ENCODE measurements at regions not wholly inside any gene's neighbourhood (a gene's known extent, or its start where the extent isn't known, plus 50 kb on each side); places are given as distances from the start of the nearest gene placed in this dataset.

DNA sequence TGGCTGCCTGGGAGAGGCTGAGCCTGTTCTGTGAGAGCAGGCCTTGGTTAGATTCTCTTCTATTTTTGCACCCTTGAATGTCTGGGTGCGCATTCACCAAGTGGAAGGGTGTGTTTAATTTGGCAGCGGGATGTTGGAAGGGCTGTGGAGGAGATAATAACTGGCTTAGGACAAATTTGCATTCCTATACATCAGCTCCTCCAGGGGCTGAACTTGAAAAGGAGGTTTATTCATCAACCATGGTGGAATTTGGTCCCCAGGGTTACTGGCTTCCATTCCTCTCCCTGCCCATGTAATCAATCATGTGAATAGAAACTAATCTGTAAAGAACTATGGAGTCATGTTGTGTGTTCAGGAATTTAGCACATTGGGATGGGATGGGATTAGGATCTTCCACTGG is 100.2 kb upstream of the FOXF1 start:
- H3K4me3 ChIP-seq (ENCODE audit: low read length): no peak overlapping the region
- no peaks in the 10 kb centered on the region for H3K36me3 ChIP-seq (ENCODE audit: low read depth, low read length)
- H3K27me3 ChIP-seq (ENCODE audit: low read length): peaks cover 48% of the 10 kb centered on the region
- intact Hi-C loops (cut with micrococcal nuclease): no loop called here
- H4K20me1 ChIP-seq (ENCODE audit: low read length): no peaks in the 10 kb centered on the region
- H3K4me2 ChIP-seq (ENCODE audit: low read length): no peak overlapping the region
- no peaks in the 10 kb centered on the region for H3K9me3 ChIP-seq (ENCODE audit: low read length)
- H3K9ac ChIP-seq (ENCODE audit: low read length): no peak overlapping the region
- H3F3A ChIP-seq (ENCODE audit: low read length, unreplicated experiment): no peaks in the 10 kb centered on the region
- ChIA-PET CTCF (no interaction called here), POLR2A (ENCODE audit: unreplicated experiment) (no interaction called here)
- BruUV-seq (replicated peaks): no TSS peak
- H2AFZ ChIP-seq (ENCODE audit: low read length): no peak overlapping the region
- DNase-seq (no peak), ATAC-seq (no peak)
- H3K79me2 ChIP-seq (ENCODE audit: low read length): no peaks in the 10 kb centered on the region
- no peak for TF ChIP-seq EZH2 (IDR thresholded peaks at IDR 0.05; ENCODE audit: low read length, unreplicated experiment)
- TF ChIP-seq, protein P1, sequence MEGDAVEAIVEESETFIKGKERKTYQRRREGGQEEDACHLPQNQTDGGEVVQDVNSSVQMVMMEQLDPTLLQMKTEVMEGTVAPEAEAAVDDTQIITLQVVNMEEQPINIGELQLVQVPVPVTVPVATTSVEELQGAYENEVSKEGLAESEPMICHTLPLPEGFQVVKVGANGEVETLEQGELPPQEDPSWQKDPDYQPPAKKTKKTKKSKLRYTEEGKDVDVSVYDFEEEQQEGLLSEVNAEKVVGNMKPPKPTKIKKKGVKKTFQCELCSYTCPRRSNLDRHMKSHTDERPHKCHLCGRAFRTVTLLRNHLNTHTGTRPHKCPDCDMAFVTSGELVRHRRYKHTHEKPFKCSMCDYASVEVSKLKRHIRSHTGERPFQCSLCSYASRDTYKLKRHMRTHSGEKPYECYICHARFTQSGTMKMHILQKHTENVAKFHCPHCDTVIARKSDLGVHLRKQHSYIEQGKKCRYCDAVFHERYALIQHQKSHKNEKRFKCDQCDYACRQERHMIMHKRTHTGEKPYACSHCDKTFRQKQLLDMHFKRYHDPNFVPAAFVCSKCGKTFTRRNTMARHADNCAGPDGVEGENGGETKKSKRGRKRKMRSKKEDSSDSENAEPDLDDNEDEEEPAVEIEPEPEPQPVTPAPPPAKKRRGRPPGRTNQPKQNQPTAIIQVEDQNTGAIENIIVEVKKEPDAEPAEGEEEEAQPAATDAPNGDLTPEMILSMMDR (conservative IDR thresholded peaks at IDR 0.05; ENCODE audit: low read depth, low read length): no peak
- TF ChIP-seq EZH2phosphoT487 (IDR thresholded peaks at IDR 0.05; ENCODE audit: borderline replicate concordance, low read length): no peak
- H3K4me1 ChIP-seq (ENCODE audit: insufficient read depth, low read length): no peaks in the 10 kb centered on the region
- H3K27ac ChIP-seq (ENCODE audit: low read length): no peak overlapping the region
- H3K9me2 ChIP-seq (replicated peaks; ENCODE audit: low read length): no peaks in the 10 kb centered on the region

GRCh38 chr16:86410529-86410928 is 99.8 kb upstream of the FOXF1 start:
- H3K27ac ChIP-seq (ENCODE audit: low read length): no peak overlapping the region
- no peaks in the 10 kb centered on the region for H3K4me1 ChIP-seq (ENCODE audit: insufficient read depth, low read length)
- no peak for ATAC-seq
- H3K79me2 ChIP-seq (ENCODE audit: low read length): no peaks in the 10 kb centered on the region
- peaks cover 46% of the 10 kb centered on the region for H3K27me3 ChIP-seq (ENCODE audit: low read length)
- H3K9me3 ChIP-seq (ENCODE audit: low read length): no peaks in the 10 kb centered on the region
- no peaks in the 10 kb centered on the region for H4K20me1 ChIP-seq (ENCODE audit: low read length)
- ChIA-PET POLR2A (ENCODE audit: unreplicated experiment) (no interaction called here), CTCF (no interaction called here)
- TF ChIP-seq EZH2phosphoT487 (IDR thresholded peaks at IDR 0.05; ENCODE audit: borderline replicate concordance, low read length): no peak
- no peak for TF ChIP-seq EZH2 (IDR thresholded peaks at IDR 0.05; ENCODE audit: low read length, unreplicated experiment)
- TF ChIP-seq, protein P1 (conservative IDR thresholded peaks at IDR 0.05; ENCODE audit: low read depth, low read length): no peak
- intact Hi-C loops (cut with micrococcal nuclease): no loop called here
- H3K9ac ChIP-seq (ENCODE audit: low read length): no peak overlapping the region
- no peaks in the 10 kb centered on the region for H3K36me3 ChIP-seq (ENCODE audit: low read depth, low read length)
- H3K4me3 ChIP-seq (ENCODE audit: low read length): no peak overlapping the region
- no TSS peak for BruUV-seq (replicated peaks)
- H2AFZ ChIP-seq (ENCODE audit: low read length): no peak overlapping the region
- DNase-seq: no peak
- H3K4me2 ChIP-seq (ENCODE audit: low read length): no peak overlapping the region
- H3K9me2 ChIP-seq (replicated peaks; ENCODE audit: low read length): no peaks in the 10 kb centered on the region
- no peaks in the 10 kb centered on the region for H3F3A ChIP-seq (ENCODE audit: low read length, unreplicated experiment)

DNA sequence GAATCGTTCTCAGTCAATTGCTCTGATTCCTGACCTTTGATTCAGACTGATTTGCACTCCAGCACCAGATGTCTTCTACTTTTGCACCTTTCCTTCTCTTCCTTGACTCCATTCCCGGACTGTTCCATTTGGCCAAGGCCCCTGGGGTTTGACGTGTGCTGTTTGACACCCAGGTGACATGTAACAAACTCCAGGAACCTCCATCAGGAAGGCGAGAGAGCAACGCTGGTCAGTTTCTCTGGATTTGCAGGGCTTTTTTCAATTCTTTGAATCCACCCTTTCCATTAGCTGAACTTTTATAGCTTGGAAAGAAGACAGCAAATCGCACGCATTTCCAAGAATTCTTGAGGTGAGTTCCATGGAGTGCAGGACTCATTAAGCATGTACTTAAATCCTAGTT is 98.4 kb upstream of the FOXF1 start:
- H3K4me3 ChIP-seq (ENCODE audit: low read length): no peak overlapping the region
- no peaks in the 10 kb centered on the region for H3K9me3 ChIP-seq (ENCODE audit: low read length)
- POLR2A ChIA-PET (ENCODE audit: unreplicated experiment): no interaction called here
- H3F3A ChIP-seq (ENCODE audit: low read length, unreplicated experiment): no peaks in the 10 kb centered on the region
- no peaks in the 10 kb centered on the region for H3K9me2 ChIP-seq (replicated peaks; ENCODE audit: low read length)
- BruUV-seq (replicated peaks): no TSS peak
- no peak for ATAC-seq
- intact Hi-C loops (cut with micrococcal nuclease): no loop called here
- no peak overlapping the region for H3K9ac ChIP-seq (ENCODE audit: low read length)
- H3K36me3 ChIP-seq (ENCODE audit: low read depth, low read length): no peaks in the 10 kb centered on the region
- CTCF ChIA-PET: no interaction called here
- no peak for DNase-seq
- H4K20me1 ChIP-seq (ENCODE audit: low read length): no peaks in the 10 kb centered on the region
- H3K27ac ChIP-seq (ENCODE audit: low read length): no peak overlapping the region
- no peaks in the 10 kb centered on the region for H3K79me2 ChIP-seq (ENCODE audit: low read length)
- no peaks in the 10 kb centered on the region for H3K4me1 ChIP-seq (ENCODE audit: insufficient read depth, low read length)
- TF ChIP-seq EZH2 (IDR thresholded peaks at IDR 0.05; ENCODE audit: low read length, unreplicated experiment): no peak
- no peak for TF ChIP-seq EZH2phosphoT487 (IDR thresholded peaks at IDR 0.05; ENCODE audit: borderline replicate concordance, low read length)
- TF ChIP-seq, protein P1 (conservative IDR thresholded peaks at IDR 0.05; ENCODE audit: low read depth, low read length): no peak
- no peak overlapping the region for H3K4me2 ChIP-seq (ENCODE audit: low read length)
- H2AFZ ChIP-seq (ENCODE audit: low read length): no peak overlapping the region
- H3K27me3 ChIP-seq (ENCODE audit: low read length): peaks cover 49% of the 10 kb centered on the region

All from PC-3 (cell line).